Mammary epithelial cell (primary cell): ENCODE measurements at regions not wholly inside any gene's neighbourhood (a gene's known extent, or its start where the extent isn't known, plus 50 kb on each side); places are given as distances from the start of the nearest gene placed in this dataset.

Experiments used
- CTCF ChIP-seq, 2 donors: IDR thresholded peaks in 1 of 2; conservative IDR thresholded peaks in 1 of 2; 2 replicates each; pipeline ENCODE4 v1.5.1; 2011 to 2012; ENCODE audit warnings: inconsistent platforms in 2 of 2, low read length in 2 of 2, mild to moderate bottlenecking in 2 of 2, control low read depth in 1 of 2, low read depth in 1 of 2; ENCODE audit not compliant: insufficient read depth in 1 of 2; ENCODE audit errors: extremely low read depth in 1 of 2
- EZH2 ChIP-seq: IDR thresholded peaks from 2 replicates; pipeline ENCODE4 v1.6.1; 2012; ENCODE audit warnings: low read length, inconsistent platforms, borderline replicate concordance

GRCh38 chr13:37984357-37984756 lies 114.8 kb upstream of the TRPC4 start:
- TF ChIP-seq CTCF (conservative IDR thresholded peaks at IDR 0.05 in 1 of 2, IDR thresholded peaks at IDR 0.05 in 1 of 2; ENCODE audit: extremely low read depth in 1 of 2, insufficient read depth in 1 of 2, low read depth in 1 of 2, low read length in 2 of 2) (no peak), EZH2 (no peak)
